BJ (cell line): ENCODE measurements at regions not wholly inside any gene's neighbourhood (a gene's known extent, or its start where the extent isn't known, plus 50 kb on each side); places are given as distances from the start of the nearest gene placed in this dataset.
"Not testable (repeated sequence)": the region's sequence is repeated elsewhere in the genome, so short reads cannot be mapped to it uniquely, and the experiment has no call there.

ENCODE experiments used
- CTCF ChIA-PET: fragments of 350-600 bp; formaldehyde crosslinking; extraction: SDS; loops from one replicate; lab custom pipeline; 2021; ENCODE audit warnings: antibody characterized with exemption, inconsistent platforms; lab: Yijun Ruan, JAX
- POLR2A ChIA-PET: fragments of 300-600 bp; sonication (Branson Sonifier 250); formaldehyde crosslinking; extraction: SDS; loops from one replicate; lab custom pipeline; 2021; ENCODE audit warnings: antibody characterized with exemption; lab: Charles Lee
- DNase-seq: peaks from one replicate; pipeline ENCODE4 v3.0.0-alpha.2; 2011; ENCODE audit warnings: low read depth
- H3K27me3 ChIP-seq: 2 replicates; pipeline ENCODE4 v1.6.0; 2011; ENCODE audit warnings: low read length; ENCODE audit not compliant: control insufficient read depth, insufficient read depth
- H3K36me3 ChIP-seq: 2 replicates; pipeline ENCODE4 v1.5.1; 2011; ENCODE audit warnings: low read length; ENCODE audit not compliant: control insufficient read depth, insufficient read depth
- H3K4me3 ChIP-seq: 2 replicates; pipeline ENCODE4 v1.5.1; 2011; ENCODE audit warnings: low read depth, mild to moderate bottlenecking, control low read depth, low read length
- CTCF ChIP-seq: IDR thresholded peaks from 2 replicates; pipeline ENCODE4 v1.5.1; 2011; ENCODE audit warnings: low read depth, mild to moderate bottlenecking, control low read depth, inconsistent platforms, low read length, moderate library complexity; ENCODE audit not compliant: insufficient read depth

- POLR2A ChIA-PET = no interaction called here
Measured at GRCh38 chr2:149765003-149765402, 177.4 kb upstream of the MMADHC start.

GRCh38 chr2:149763358-149763757 is 175.8 kb upstream of the MMADHC start:
- no peak overlapping the region for H3K4me3 ChIP-seq
- ChIA-PET POLR2A (no interaction called here), CTCF (no interaction called here)
- H3K36me3 ChIP-seq = no peaks in the 10 kb centered on the region
- DNase-seq = no peak
- H3K27me3 ChIP-seq = no peaks in the 10 kb centered on the region
- TF ChIP-seq CTCF = no peak

More at GRCh38 chr2:149765003-149765402, 177.4 kb upstream of the MMADHC start:
- no peaks in the 10 kb centered on the region for H3K36me3 ChIP-seq
- DNase-seq = no peak
- H3K4me3 ChIP-seq = no peak overlapping the region
- H3K27me3 ChIP-seq = no peaks in the 10 kb centered on the region
- CTCF ChIA-PET = no interaction called here
- TF ChIP-seq CTCF = no peak

- Histone ChIP-seq H3K4me3 (no peak overlapping the region), H3K36me3 (no peaks in the 10 kb centered on the region), H3K27me3 (no peaks in the 10 kb centered on the region)
- ChIA-PET CTCF (no interaction called here), POLR2A (no interaction called here)
- no peak for TF ChIP-seq CTCF
- no peak for DNase-seq
Measured at GRCh38 chr2:149761611-149762010, 174.0 kb upstream of the MMADHC start.

- POLR2A ChIA-PET, DNase-seq, CTCF ChIA-PET, H3K4me3 ChIP-seq, H3K36me3 ChIP-seq, H3K27me3 ChIP-seq: not testable (repeated sequence)
Measured at GRCh38 chr2:149759382-149759781, 171.8 kb upstream of the MMADHC start.

- DNase-seq, H3K36me3 ChIP-seq, POLR2A ChIA-PET, H3K27me3 ChIP-seq, H3K4me3 ChIP-seq, CTCF ChIA-PET: not testable (repeated sequence)
Measured at GRCh38 chr2:149754722-149755121, 167.1 kb upstream of the MMADHC start.

- DNase-seq = no peak
- CTCF ChIA-PET = no interaction called here
- no peak for TF ChIP-seq CTCF
- POLR2A ChIA-PET = no interaction called here
- H3K36me3 ChIP-seq = no peaks in the 10 kb centered on the region
- no peak overlapping the region for H3K4me3 ChIP-seq
- H3K27me3 ChIP-seq = no peaks in the 10 kb centered on the region
Measured at GRCh38 chr2:149747456-149747855, 159.9 kb upstream of the MMADHC start.
